Muscle layer of duodenum (tissue), 2 donors: ENCODE measurements at regions not wholly inside any gene's neighbourhood (a gene's known extent, or its start where the extent isn't known, plus 50 kb on each side); places are given as distances from the start of the nearest gene placed in this dataset.

Experiments
- H3K27ac ChIP-seq: one replicate; pipeline ENCODE4 v1.7.0; 2013; ENCODE audit warnings: mild to moderate bottlenecking, low read length
- H3K27me3 ChIP-seq: one replicate; pipeline ENCODE4 v1.7.0; 2013; ENCODE audit warnings: low read depth, mild to moderate bottlenecking, control low read depth, low read length
- H3K36me3 ChIP-seq, 2 donors: one replicate each; pipeline ENCODE4 v1.7.0; 2013; ENCODE audit warnings: low read length in 2 of 2, control low read depth in 1 of 2, mild to moderate bottlenecking in 1 of 2; ENCODE audit not compliant: insufficient read depth in 2 of 2, control insufficient read depth in 1 of 2
- H3K4me1 ChIP-seq, 2 donors: one replicate each; pipeline ENCODE4 v1.7.0; 2013; ENCODE audit warnings: low read length in 2 of 2, mild to moderate bottlenecking in 2 of 2, control low read depth in 1 of 2, moderate library complexity in 1 of 2; ENCODE audit not compliant: insufficient read depth in 2 of 2, control insufficient read depth in 1 of 2
- H3K4me3 ChIP-seq, 2 donors: one replicate each; pipeline ENCODE4 v1.7.0; 2013; ENCODE audit warnings: low read length in 2 of 2, low read depth in 1 of 2, mild to moderate bottlenecking in 1 of 2
- H3K9me3 ChIP-seq, 2 donors: one replicate each; pipeline ENCODE4 v1.7.0; 2013; ENCODE audit warnings: low read length in 2 of 2, control low read depth in 1 of 2, mild to moderate bottlenecking in 1 of 2; ENCODE audit not compliant: control insufficient read depth in 1 of 2
- donor health status: healthy.

DNA sequence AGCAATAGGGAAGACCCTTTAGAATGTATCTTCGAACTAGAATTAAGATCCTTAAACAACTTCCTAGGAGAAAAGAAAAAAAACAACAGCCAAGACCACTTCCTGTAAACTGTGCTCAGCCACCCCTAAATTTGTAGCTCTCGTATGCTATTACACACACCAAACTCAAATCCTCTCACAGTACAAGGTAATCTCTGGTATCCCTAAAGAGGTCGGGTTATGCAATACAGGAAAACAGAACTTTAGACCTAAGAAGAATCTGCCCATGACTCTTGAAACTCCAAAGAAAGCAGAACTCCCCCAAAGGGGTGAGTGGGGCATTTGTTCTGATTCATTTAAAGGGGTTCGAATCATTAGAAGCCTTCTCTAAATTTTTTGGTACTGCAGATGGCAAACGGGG is 170.9 kb upstream of the CASK start:
- no peak overlapping the region for H3K27ac ChIP-seq
- H3K36me3 ChIP-seq = no peaks in the 10 kb centered on the region
- no peak overlapping the region for H3K4me3 ChIP-seq
- H3K9me3 ChIP-seq = no peaks in the 10 kb centered on the region
- no peaks in the 10 kb centered on the region for H3K4me1 ChIP-seq
- no peaks in the 10 kb centered on the region for H3K27me3 ChIP-seq

DNA sequence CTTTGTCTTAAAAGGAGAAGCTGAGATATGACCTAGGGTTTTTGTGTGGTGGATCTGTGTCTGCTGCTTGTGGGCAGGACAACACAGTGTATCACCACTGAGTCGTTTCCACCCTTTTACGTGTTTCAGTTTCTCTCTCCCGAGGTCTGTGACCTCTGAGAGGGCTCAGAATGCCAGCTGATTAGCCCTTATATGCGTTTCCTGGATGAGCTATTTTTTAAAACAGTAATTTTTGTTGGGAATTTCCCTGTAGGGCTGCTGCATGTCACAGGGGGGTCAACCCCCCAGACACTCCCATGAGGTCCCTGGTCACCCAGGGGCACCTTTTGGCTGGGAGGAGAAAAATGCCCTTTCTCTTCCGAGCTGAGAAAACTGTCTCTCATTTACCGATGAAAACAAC is 170.4 kb upstream of the CASK start:
- no peak overlapping the region for H3K4me3 ChIP-seq
- no peaks in the 10 kb centered on the region for H3K4me1 ChIP-seq
- no peak overlapping the region for H3K27ac ChIP-seq
- H3K27me3 ChIP-seq = no peaks in the 10 kb centered on the region
- H3K9me3 ChIP-seq = no peaks in the 10 kb centered on the region
- H3K36me3 ChIP-seq = no peaks in the 10 kb centered on the region

GRCh38 chrX:42090395-42090794 is 167.0 kb upstream of the CASK start:
- Histone ChIP-seq H3K27ac (no peak overlapping the region), H3K27me3 (no peaks in the 10 kb centered on the region), H3K36me3 (no peaks in the 10 kb centered on the region), H3K4me3 (no peak overlapping the region), H3K4me1 (no peaks in the 10 kb centered on the region), H3K9me3 (no peaks in the 10 kb centered on the region)

GRCh38 chrX:42089031-42089430 is 165.7 kb upstream of the CASK start:
- Histone ChIP-seq H3K36me3 (no peaks in the 10 kb centered on the region), H3K27me3 (no peaks in the 10 kb centered on the region), H3K4me3 (no peak overlapping the region), H3K27ac (no peak overlapping the region), H3K4me1 (no peaks in the 10 kb centered on the region), H3K9me3 (no peaks in the 10 kb centered on the region)

DNA sequence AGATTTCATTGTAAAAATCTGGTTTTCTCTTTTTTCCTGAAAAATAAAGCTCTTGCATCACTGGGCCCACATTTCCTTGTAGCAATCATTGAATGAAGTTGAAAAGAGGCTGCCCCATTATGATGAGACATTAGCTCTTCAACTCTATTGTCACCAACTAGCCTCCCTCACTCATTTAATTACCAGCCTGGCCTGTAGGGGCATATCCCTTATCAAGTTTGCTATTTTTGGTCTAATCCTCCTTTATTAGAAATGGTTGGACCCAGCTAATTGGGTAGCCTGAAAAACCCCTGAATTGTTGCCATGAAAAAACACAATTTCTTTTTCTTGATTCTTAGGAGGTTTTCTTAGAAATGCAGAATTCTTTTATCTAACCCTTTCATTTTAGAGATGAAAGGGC is 164.6 kb upstream of the CASK start:
- Histone ChIP-seq H3K36me3 (no peaks in the 10 kb centered on the region), H3K4me1 (no peaks in the 10 kb centered on the region), H3K27me3 (no peaks in the 10 kb centered on the region), H3K4me3 (no peak overlapping the region), H3K9me3 (no peaks in the 10 kb centered on the region), H3K27ac (no peak overlapping the region)

DNA sequence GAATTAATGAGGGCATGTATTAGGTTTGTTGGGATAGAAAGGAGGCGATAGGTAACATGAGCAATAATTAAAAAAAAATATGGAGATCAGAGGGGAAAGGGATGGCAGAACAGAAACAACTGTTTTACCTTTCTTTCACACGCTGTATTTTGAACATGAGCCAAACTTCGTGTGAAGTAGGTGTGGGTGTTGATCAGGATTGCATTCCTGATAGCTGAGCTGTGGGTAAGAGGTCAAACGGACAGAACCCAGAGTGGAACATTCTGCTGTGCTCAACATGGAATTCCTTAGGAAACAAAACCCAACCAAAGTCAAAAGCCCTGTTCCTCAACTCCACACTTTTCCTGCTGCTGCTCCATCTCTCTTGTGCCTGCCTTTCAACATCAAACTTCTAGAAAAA is 162.5 kb upstream of the CASK start:
- Histone ChIP-seq H3K9me3 (no peaks in the 10 kb centered on the region), H3K27me3 (no peaks in the 10 kb centered on the region), H3K36me3 (no peaks in the 10 kb centered on the region), H3K4me3 (no peak overlapping the region), H3K4me1 (no peaks in the 10 kb centered on the region), H3K27ac (no peak overlapping the region)

GRCh38 chrX:42079968-42080367 is 156.6 kb upstream of the CASK start:
- no peaks in the 10 kb centered on the region for H3K9me3 ChIP-seq
- H3K27ac ChIP-seq = no peak overlapping the region
- no peaks in the 10 kb centered on the region for H3K27me3 ChIP-seq
- no peak overlapping the region for H3K4me3 ChIP-seq
- no peaks in the 10 kb centered on the region for H3K4me1 ChIP-seq
- H3K36me3 ChIP-seq = no peaks in the 10 kb centered on the region

DNA sequence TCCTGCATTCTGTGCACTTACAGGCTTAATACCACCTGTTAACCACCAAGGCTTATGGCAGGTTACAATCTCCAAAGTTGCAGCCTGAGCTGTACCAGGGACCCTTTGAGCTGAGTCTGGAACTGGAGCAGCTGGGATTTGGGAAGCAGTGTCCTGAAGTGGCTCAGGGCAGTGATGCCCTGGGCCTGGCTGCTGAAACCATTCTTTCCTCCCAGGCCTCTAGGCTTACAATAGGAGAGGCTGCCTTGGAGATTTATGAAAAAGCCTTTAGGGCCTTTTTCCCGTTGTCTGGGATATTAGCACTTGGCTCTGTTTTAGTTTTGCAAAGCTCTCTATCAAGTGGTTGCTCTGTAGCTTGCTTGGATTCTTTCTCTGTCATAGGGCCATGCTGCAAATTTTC is 154.3 kb upstream of the CASK start:
- no peak overlapping the region for H3K27ac ChIP-seq
- no peaks in the 10 kb centered on the region for H3K9me3 ChIP-seq
- H3K4me3 ChIP-seq = no peak overlapping the region
- no peaks in the 10 kb centered on the region for H3K4me1 ChIP-seq
- no peaks in the 10 kb centered on the region for H3K27me3 ChIP-seq
- no peaks in the 10 kb centered on the region for H3K36me3 ChIP-seq

DNA sequence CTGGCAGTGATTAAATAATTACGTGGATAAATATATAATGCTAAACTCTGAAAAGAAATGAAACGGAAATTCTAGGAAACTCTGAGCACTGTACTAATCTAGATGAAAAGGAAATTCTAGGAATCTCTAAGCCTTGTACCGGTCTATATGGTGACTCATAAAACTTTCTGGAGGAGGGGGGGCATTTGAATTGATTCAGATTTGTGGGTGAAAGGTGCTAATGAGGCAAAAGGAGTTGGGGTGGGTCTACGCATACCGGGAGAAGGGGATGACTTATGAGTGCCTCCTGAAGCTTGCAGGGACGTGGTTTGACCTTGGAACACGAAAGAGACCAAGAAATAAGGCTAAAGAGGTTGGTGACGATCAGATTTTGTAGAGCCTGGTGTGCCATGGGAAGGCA is 151.7 kb upstream of the CASK start:
- Histone ChIP-seq H3K9me3 (no peaks in the 10 kb centered on the region), H3K4me3 (no peak overlapping the region), H3K36me3 (no peaks in the 10 kb centered on the region), H3K27me3 (no peaks in the 10 kb centered on the region), H3K4me1 (no peaks in the 10 kb centered on the region), H3K27ac (no peak overlapping the region)

- H3K4me1 ChIP-seq = no peaks in the 10 kb centered on the region
- H3K27me3 ChIP-seq = no peaks in the 10 kb centered on the region
- no peaks in the 10 kb centered on the region for H3K9me3 ChIP-seq
- H3K27ac ChIP-seq = no peak overlapping the region
- H3K4me3 ChIP-seq = no peak overlapping the region
- no peaks in the 10 kb centered on the region for H3K36me3 ChIP-seq
These were observed 150.1 kb upstream of the CASK start for GRCh38 chrX:42073448-42073847.

- H3K4me1 ChIP-seq = no peaks in the 10 kb centered on the region
- H3K4me3 ChIP-seq = no peak overlapping the region
- no peaks in the 10 kb centered on the region for H3K9me3 ChIP-seq
- H3K27ac ChIP-seq = no peak overlapping the region
- no peaks in the 10 kb centered on the region for H3K27me3 ChIP-seq
- no peaks in the 10 kb centered on the region for H3K36me3 ChIP-seq
These were observed 147.5 kb upstream of the CASK start for GRCh38 chrX:42070866-42071265.

- no peaks in the 10 kb centered on the region for H3K36me3 ChIP-seq
- H3K4me3 ChIP-seq = no peak overlapping the region
- no peaks in the 10 kb centered on the region for H3K9me3 ChIP-seq
- no peaks in the 10 kb centered on the region for H3K27me3 ChIP-seq
- H3K4me1 ChIP-seq = no peaks in the 10 kb centered on the region
- no peak overlapping the region for H3K27ac ChIP-seq
These were observed 130.9 kb upstream of the CASK start for GRCh38 chrX:42054256-42054655.
